ENCODE measurements at regions not wholly inside any gene's neighbourhood (a gene's known extent, or its start where the extent isn't known, plus 50 kb on each side); places are given as distances from the start of the nearest gene placed in this dataset.

GRCh38 chr1:163668472-163668871, 346.7 kb downstream of the NUF2 start:
- Histone ChIP-seq H3K27me3 (ENCODE audit: control insufficient read depth in 1 of 2, insufficient read depth in 2 of 2, low read length in 2 of 2) (no peaks in the 10 kb centered on the region), H3K4me1 (ENCODE audit: insufficient read depth, low read length) (peaks cover 11% of the 10 kb centered on the region), H3K9me3 (ENCODE audit: low read length) (no peaks in the 10 kb centered on the region), H3K9ac (ENCODE audit: low read length) (no peak overlapping the region), H3K36me3 (ENCODE audit: insufficient read depth, low read length) (no peaks in the 10 kb centered on the region), H3K27ac (ENCODE audit: low read depth, low read length) (no peak overlapping the region), H3K4me3 (ENCODE audit: low read depth in 1 of 2, low read length in 2 of 2) (no peak overlapping the region)

- Histone ChIP-seq H3K4me3 (ENCODE audit: low read depth in 1 of 2, low read length in 2 of 2) (no peak overlapping the region), H3K9ac (ENCODE audit: low read length) (no peak overlapping the region), H3K36me3 (ENCODE audit: insufficient read depth, low read length) (no peaks in the 10 kb centered on the region)
Observed at GRCh38 chr1:163670989-163671757, 349.4 kb downstream of the NUF2 start.

GRCh38 chr1:163672976-163673758, 351.4 kb downstream of the NUF2 start:
- no peaks in the 10 kb centered on the region for H3K9me3 ChIP-seq (ENCODE audit: low read length)
- H3K36me3 ChIP-seq (ENCODE audit: insufficient read depth, low read length), result no peaks in the 10 kb centered on the region
- H3K4me1 ChIP-seq (ENCODE audit: insufficient read depth, low read length), result peaks cover 12% of the 10 kb centered on the region
- no peak overlapping the region for H3K9ac ChIP-seq (ENCODE audit: low read length)
- peak overlapping the region in 1 of 2 donors; percentile 32 for H3K4me3 ChIP-seq (ENCODE audit: low read depth in 1 of 2, low read length in 2 of 2)
- H3K27ac ChIP-seq (ENCODE audit: low read depth, low read length), result no peak overlapping the region
- no peaks in the 10 kb centered on the region for H3K27me3 ChIP-seq (ENCODE audit: control insufficient read depth in 1 of 2, insufficient read depth in 2 of 2, low read length in 2 of 2)

More at GRCh38 chr1:163670989-163671757, 349.4 kb downstream of the NUF2 start:
- Histone ChIP-seq H3K27me3 (ENCODE audit: control insufficient read depth in 1 of 2, insufficient read depth in 2 of 2, low read length in 2 of 2) (no peaks in the 10 kb centered on the region), H3K4me1 (ENCODE audit: insufficient read depth, low read length) (peaks cover 12% of the 10 kb centered on the region), H3K27ac (ENCODE audit: low read depth, low read length) (no peak overlapping the region), H3K9me3 (ENCODE audit: low read length) (no peaks in the 10 kb centered on the region)

GRCh38 chr1:163673759-163674151, 352.0 kb downstream of the NUF2 start:
- H3K27me3 ChIP-seq (ENCODE audit: control insufficient read depth in 1 of 2, insufficient read depth in 2 of 2, low read length in 2 of 2), result no peaks in the 10 kb centered on the region
- peaks cover 12% of the 10 kb centered on the region for H3K4me1 ChIP-seq (ENCODE audit: insufficient read depth, low read length)
- H3K9me3 ChIP-seq (ENCODE audit: low read length), result no peaks in the 10 kb centered on the region
- peak overlapping the region in 1 of 2 donors; percentile 32 for H3K4me3 ChIP-seq (ENCODE audit: low read depth in 1 of 2, low read length in 2 of 2)
- no peaks in the 10 kb centered on the region for H3K36me3 ChIP-seq (ENCODE audit: insufficient read depth, low read length)
- H3K27ac ChIP-seq (ENCODE audit: low read depth, low read length), result no peak overlapping the region
- no peak overlapping the region for H3K9ac ChIP-seq (ENCODE audit: low read length)

GRCh38 chr1:163674236-163674635, 352.5 kb downstream of the NUF2 start:
- Histone ChIP-seq H3K27me3 (ENCODE audit: control insufficient read depth in 1 of 2, insufficient read depth in 2 of 2, low read length in 2 of 2) (no peaks in the 10 kb centered on the region), H3K4me1 (ENCODE audit: insufficient read depth, low read length) (peaks cover 12% of the 10 kb centered on the region), H3K4me3 (ENCODE audit: low read depth in 1 of 2, low read length in 2 of 2) (no peak overlapping the region), H3K36me3 (ENCODE audit: insufficient read depth, low read length) (no peaks in the 10 kb centered on the region), H3K9ac (ENCODE audit: low read length) (peak overlapping the region; percentile 30), H3K9me3 (ENCODE audit: low read length) (no peaks in the 10 kb centered on the region), H3K27ac (ENCODE audit: low read depth, low read length) (no peak overlapping the region)

- H3K9me3 ChIP-seq (ENCODE audit: low read length), result no peaks in the 10 kb centered on the region
- H3K27me3 ChIP-seq (ENCODE audit: control insufficient read depth in 1 of 2, insufficient read depth in 2 of 2, low read length in 2 of 2), result no peaks in the 10 kb centered on the region
- H3K36me3 ChIP-seq (ENCODE audit: insufficient read depth, low read length), result no peaks in the 10 kb centered on the region
- no peaks in the 10 kb centered on the region for H3K4me1 ChIP-seq (ENCODE audit: insufficient read depth, low read length)
- H3K9ac ChIP-seq (ENCODE audit: low read length), result no peak overlapping the region
- H3K27ac ChIP-seq (ENCODE audit: low read depth, low read length), result no peak overlapping the region
- no peak overlapping the region for H3K4me3 ChIP-seq (ENCODE audit: low read depth in 1 of 2, low read length in 2 of 2)
Observed at GRCh38 chr1:163684785-163685184, 363.0 kb downstream of the NUF2 start.

- H3K27me3 ChIP-seq (ENCODE audit: control insufficient read depth in 1 of 2, insufficient read depth in 2 of 2, low read length in 2 of 2), result no peaks in the 10 kb centered on the region
- H3K9ac ChIP-seq (ENCODE audit: low read length), result no peak overlapping the region
- H3K36me3 ChIP-seq (ENCODE audit: insufficient read depth, low read length), result no peaks in the 10 kb centered on the region
- no peak overlapping the region for H3K4me3 ChIP-seq (ENCODE audit: low read depth in 1 of 2, low read length in 2 of 2)
- H3K4me1 ChIP-seq (ENCODE audit: insufficient read depth, low read length), result no peaks in the 10 kb centered on the region
- H3K9me3 ChIP-seq (ENCODE audit: low read length), result no peaks in the 10 kb centered on the region
- H3K27ac ChIP-seq (ENCODE audit: low read depth, low read length), result no peak overlapping the region
Observed at GRCh38 chr1:163692266-163692665, 370.5 kb downstream of the NUF2 start.

GRCh38 chr1:163697137-163697536, 375.4 kb downstream of the NUF2 start:
- Histone ChIP-seq H3K4me3 (ENCODE audit: low read depth in 1 of 2, low read length in 2 of 2) (no peak overlapping the region), H3K27ac (ENCODE audit: low read depth, low read length) (no peak overlapping the region), H3K36me3 (ENCODE audit: insufficient read depth, low read length) (no peaks in the 10 kb centered on the region), H3K9ac (ENCODE audit: low read length) (no peak overlapping the region), H3K4me1 (ENCODE audit: insufficient read depth, low read length) (no peaks in the 10 kb centered on the region), H3K9me3 (ENCODE audit: low read length) (no peaks in the 10 kb centered on the region), H3K27me3 (ENCODE audit: control insufficient read depth in 1 of 2, insufficient read depth in 2 of 2, low read length in 2 of 2) (no peaks in the 10 kb centered on the region)

- no peak overlapping the region for H3K27ac ChIP-seq (ENCODE audit: low read depth, low read length)
- H3K9ac ChIP-seq (ENCODE audit: low read length), result no peak overlapping the region
- H3K4me1 ChIP-seq (ENCODE audit: insufficient read depth, low read length), result no peaks in the 10 kb centered on the region
- no peaks in the 10 kb centered on the region for H3K9me3 ChIP-seq (ENCODE audit: low read length)
- H3K27me3 ChIP-seq (ENCODE audit: control insufficient read depth in 1 of 2, insufficient read depth in 2 of 2, low read length in 2 of 2), result no peaks in the 10 kb centered on the region
- H3K4me3 ChIP-seq (ENCODE audit: low read depth in 1 of 2, low read length in 2 of 2), result no peak overlapping the region
- no peaks in the 10 kb centered on the region for H3K36me3 ChIP-seq (ENCODE audit: insufficient read depth, low read length)
Observed at GRCh38 chr1:163701783-163702374, 380.1 kb downstream of the NUF2 start.

GRCh38 chr1:163703794-163704193, 382.0 kb downstream of the NUF2 start:
- Histone ChIP-seq H3K9ac (ENCODE audit: low read length) (no peak overlapping the region), H3K27me3 (ENCODE audit: control insufficient read depth in 1 of 2, insufficient read depth in 2 of 2, low read length in 2 of 2) (no peaks in the 10 kb centered on the region), H3K4me1 (ENCODE audit: insufficient read depth, low read length) (no peaks in the 10 kb centered on the region), H3K4me3 (ENCODE audit: low read depth in 1 of 2, low read length in 2 of 2) (no peak overlapping the region), H3K9me3 (ENCODE audit: low read length) (no peaks in the 10 kb centered on the region), H3K27ac (ENCODE audit: low read depth, low read length) (no peak overlapping the region), H3K36me3 (ENCODE audit: insufficient read depth, low read length) (no peaks in the 10 kb centered on the region)

GRCh38 chr1:163706915-163707314, 385.2 kb downstream of the NUF2 start:
- Histone ChIP-seq H3K27me3 (ENCODE audit: control insufficient read depth in 1 of 2, insufficient read depth in 2 of 2, low read length in 2 of 2) (no peaks in the 10 kb centered on the region), H3K9me3 (ENCODE audit: low read length) (no peaks in the 10 kb centered on the region), H3K27ac (ENCODE audit: low read depth, low read length) (no peak overlapping the region), H3K9ac (ENCODE audit: low read length) (no peak overlapping the region), H3K4me1 (ENCODE audit: insufficient read depth, low read length) (no peaks in the 10 kb centered on the region), H3K36me3 (ENCODE audit: insufficient read depth, low read length) (no peaks in the 10 kb centered on the region), H3K4me3 (ENCODE audit: low read depth in 1 of 2, low read length in 2 of 2) (no peak overlapping the region)

All from muscle layer of colon (tissue), 2 donors.